HUDEP-2 (cell line): ENCODE measurements at regions not wholly inside any gene's neighbourhood (a gene's known extent, or its start where the extent isn't known, plus 50 kb on each side); places are given as distances from the start of the nearest gene placed in this dataset.

Experiments
- DNase-seq, 76 experiments: peaks; one replicate each; lab custom pipeline; 2025; ENCODE audit not compliant: unreplicated experiment in 76 of 76; lab: John Stamatoyannopoulos, UW

DNA sequence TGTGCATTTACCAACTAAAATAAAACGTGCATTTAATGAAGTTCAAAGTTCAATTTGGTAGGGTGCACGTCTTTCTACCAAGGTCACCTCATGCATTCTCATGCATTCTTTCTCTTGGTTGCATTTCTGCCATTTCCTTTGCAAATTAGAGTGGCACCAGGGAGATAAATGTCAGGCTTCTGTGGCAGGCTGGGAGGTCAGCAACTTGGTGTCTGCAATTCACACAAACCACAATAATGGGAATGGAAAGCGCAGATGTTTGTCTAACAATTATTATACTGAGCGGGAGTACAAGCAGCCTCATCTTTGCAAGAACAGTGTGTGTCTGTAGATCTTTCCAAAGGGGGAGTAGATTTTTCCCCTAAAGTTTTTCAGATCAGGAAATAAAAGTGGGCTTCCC lies 411.7 kb downstream of the DMRT2 start:
- DNase-seq = no peak

GRCh38 chr9:1462626-1463308 lies 412.6 kb downstream of the DMRT2 start:
- DNase-seq = no peak

DNA sequence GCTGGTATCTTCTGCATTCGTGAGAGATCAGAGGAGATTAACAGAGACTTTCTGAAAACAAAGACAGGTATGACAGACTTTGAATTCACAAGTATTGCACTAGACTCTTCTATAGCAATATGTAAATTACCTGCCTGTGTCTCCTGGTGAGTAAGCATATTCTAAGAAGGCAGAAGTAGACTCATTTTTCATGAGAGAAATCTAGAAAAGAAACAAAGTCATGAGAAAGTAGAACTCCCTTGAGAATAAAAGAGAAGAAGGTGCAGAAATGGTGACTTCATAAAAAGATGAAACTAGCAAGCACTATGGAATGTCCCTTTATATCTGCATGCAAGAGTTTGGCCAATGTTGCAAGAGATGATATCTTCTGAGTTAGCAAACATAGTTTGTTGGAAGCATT lies 419.8 kb downstream of the DMRT2 start:
- no peak for DNase-seq

DNA sequence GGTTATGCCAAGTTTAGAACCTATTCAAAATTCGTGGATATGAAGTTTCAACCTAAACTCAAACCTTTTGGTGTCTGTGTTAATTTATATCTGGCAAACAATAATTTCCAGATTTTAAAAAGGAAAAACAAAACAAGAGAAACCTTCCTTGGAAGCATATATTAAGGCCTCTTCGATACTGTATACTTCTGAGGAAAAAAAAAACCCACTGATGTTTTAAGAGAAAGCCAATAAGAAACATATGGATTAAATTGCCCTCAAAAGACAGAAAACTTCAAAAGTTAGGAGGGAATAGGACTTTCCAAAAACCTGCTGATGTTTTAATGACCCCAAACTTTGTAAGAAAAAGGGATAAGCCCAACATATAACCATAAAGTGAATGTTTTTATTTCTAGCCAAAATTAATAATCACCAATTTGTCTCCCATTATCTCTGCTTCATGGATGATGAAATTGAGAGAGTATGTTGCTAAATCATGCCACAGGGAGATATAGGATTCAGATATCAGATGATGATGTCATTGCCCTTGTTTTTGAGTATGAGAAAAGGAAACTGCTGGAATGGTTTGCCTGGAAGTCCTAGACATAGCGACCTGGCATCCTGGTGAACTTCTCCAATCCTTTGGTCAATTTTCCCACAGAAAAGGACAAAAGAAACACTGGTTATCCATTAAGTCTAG lies 423.9 kb downstream of the DMRT2 start:
- DNase-seq = no peak

DNA sequence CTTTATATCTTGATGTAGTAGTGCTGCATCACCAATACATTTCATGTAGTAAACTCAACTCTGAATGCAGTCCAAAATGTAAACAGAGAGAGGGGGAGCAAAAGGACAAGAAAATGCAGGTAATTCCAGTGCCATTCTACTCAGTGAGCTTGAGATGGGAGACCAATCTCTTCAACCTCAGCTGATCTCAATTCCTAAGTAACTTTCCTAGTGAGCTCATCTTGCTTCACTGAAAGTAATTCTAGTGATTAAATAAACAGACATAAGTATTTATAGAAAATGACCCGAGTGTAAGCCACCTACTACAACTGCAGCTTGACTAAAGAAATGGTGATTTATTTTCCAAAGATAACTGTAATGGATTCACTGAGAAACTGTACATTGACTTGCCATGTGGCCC lies 424.5 kb downstream of the DMRT2 start:
- no peak for DNase-seq

GRCh38 chr9:1490341-1491232 lies 440.4 kb downstream of the DMRT2 start:
- DNase-seq = no peak

DNA sequence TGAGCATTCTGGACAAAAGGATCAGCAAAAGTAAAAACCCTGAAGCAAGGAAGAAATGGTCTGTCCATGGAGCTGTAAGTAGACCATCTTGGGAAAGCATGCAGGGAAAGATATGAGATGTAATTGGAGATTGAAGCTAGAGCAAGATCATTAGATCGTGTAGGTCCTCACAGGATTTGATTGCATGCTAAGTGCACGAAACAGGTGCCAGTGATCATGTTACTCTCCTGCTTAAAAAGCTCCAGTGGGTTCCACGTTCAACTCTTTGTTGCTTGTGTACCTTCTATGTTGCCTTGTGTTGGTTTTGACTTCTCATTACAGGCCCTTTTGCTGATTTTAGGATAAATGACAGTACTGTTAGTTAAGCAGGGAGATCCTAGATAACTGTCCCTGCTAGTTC lies 442.0 kb downstream of the DMRT2 start:
- no peak for DNase-seq

GRCh38 chr9:1495282-1496030 lies 445.3 kb downstream of the DMRT2 start:
- no peak for DNase-seq

DNA sequence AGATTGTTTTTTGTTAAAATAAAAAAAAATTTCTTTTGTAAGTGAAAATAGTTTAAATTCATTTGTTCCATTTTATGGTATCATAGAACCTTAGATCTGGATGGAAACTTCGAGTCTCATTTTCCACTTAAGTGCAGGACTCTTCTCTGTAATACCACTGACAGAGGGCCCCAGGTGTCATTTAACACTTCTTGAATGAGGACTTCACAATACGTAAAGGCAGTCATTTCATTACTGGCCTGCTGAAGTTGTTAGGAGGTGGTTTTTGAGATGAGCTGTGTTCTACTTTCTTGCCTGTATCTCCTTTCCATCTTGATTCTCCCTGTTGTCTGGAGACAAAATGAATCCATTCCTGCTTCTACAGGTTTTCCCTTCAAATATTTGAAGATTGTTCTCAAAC lies 455.3 kb downstream of the DMRT2 start:
- DNase-seq = no peak

- no peak for DNase-seq
Measured at GRCh38 chr9:1510712-1511111, 460.6 kb downstream of the DMRT2 start.

- DNase-seq = no peak
Measured at GRCh38 chr9:1513105-1513504, 462.9 kb downstream of the DMRT2 start.

DNA sequence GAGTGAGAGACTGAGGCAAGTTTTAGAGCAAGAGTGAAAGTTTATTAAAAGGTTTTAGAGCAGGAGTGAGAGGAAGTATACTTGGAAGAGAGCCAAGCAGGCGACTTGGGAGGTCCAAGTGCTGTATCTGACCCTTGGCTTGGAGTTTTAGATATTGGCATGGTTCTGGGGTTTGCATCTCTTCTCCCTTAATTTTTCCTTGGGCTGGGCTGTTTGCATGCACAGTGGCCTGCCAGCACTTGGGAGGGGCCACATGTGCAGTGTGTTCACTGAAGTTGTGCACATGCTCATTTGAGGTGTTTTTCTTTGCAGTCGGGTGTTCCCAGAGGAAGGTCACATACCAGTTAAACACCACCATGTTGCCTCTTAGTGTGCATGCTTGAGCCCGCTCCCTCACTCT lies 464.1 kb downstream of the DMRT2 start:
- no peak for DNase-seq

GRCh38 chr9:1514776-1515363 lies 464.7 kb downstream of the DMRT2 start:
- no peak for DNase-seq

- DNase-seq = no peak
Measured at GRCh38 chr9:1515557-1515956, 465.4 kb downstream of the DMRT2 start.

DNA sequence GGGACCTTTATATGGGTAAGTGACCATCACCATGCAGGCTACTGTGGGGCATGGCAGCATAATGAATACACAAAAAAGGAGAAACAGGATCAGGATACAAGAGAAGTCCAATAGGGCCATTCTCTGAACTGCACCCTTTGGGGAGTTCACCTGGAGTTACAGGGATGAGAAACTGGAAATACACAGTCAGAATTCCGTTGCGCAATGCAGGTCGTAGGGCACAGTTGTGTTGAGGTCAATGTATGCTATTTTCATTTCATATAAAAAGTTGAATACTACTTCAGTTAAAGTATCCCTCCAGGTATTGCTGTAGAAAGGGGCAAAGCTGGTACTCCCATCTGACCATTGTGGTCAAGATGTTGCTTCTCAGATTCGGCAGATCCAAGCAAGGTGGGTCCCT lies 471.4 kb downstream of the DMRT2 start:
- DNase-seq = no peak

DNA sequence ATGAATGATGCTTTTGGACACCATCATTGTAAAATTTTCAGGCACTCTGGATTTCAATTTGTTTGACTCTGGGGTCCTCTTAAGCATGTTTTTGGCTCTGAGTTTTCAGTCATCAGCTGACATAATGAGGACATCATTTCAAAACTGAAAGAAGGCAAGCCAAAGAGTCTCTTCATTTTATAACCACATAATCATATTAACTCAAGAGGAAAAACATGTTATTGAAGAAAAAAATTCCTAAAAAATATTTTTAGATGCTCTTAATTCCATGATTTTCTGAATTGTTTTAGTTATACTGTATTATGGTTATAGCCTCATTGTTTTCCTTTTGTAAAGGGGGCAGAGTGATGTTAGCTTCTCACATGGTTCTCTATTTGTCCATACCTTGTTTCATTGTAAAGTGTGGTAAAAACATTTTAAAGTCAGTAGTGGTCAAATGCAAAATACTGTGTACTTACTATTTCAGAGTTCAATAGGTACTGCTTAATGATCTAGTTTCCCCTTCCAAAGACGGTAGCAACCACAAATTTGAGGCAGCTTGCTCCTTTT lies 472.1 kb downstream of the DMRT2 start:
- no peak for DNase-seq

- DNase-seq = no peak
Measured at GRCh38 chr9:1528456-1528855, 478.3 kb downstream of the DMRT2 start.

- DNase-seq = no peak
Measured at GRCh38 chr9:1530696-1531095, 480.5 kb downstream of the DMRT2 start.

- no peak for DNase-seq
Measured at GRCh38 chr9:1531424-1531823, 481.3 kb downstream of the DMRT2 start.

- DNase-seq = no peak
Measured at GRCh38 chr9:1532171-1532570, 482.0 kb downstream of the DMRT2 start.
